HL-60 (cell line): ENCODE measurements at regions not wholly inside any gene's neighbourhood (a gene's known extent, or its start where the extent isn't known, plus 50 kb on each side); places are given as distances from the start of the nearest gene placed in this dataset.

Experiments used
- DNase-seq, 2 experiments: peaks; one replicate each; pipeline ENCODE4 v3.0.0-alpha.2; 2010 to 2020; ENCODE audit warnings: low read depth in 1 of 2, low spot score in 1 of 2
- H3K27ac ChIP-seq: fragments of 250-450 bp; sonication (Bioruptor Pico); replicated peaks from 2 replicates; pipeline ENCODE4 v1.5.1; 2020; ENCODE audit warnings: mild to moderate bottlenecking, moderate library complexity
- H3K27me3 ChIP-seq: fragments of 250-450 bp; sonication (Bioruptor Pico); 2 replicates; pipeline ENCODE4 v1.5.1; 2021; ENCODE audit warnings: mild to moderate bottlenecking, moderate library complexity; ENCODE audit not compliant: insufficient read depth, poor library complexity, severe bottlenecking
- H3K4me3 ChIP-seq: replicated peaks from 2 replicates; pipeline ENCODE4 v1.5.1; 2011; ENCODE audit warnings: mild to moderate bottlenecking, control low read depth, low read length; ENCODE audit not compliant: insufficient read depth
- GABPA ChIP-seq: IDR thresholded peaks from 2 replicates; pipeline ENCODE4 v1.6.1; 2012; ENCODE audit warnings: low read depth
- POLR2AphosphoS5 ChIP-seq: IDR thresholded peaks from 2 replicates; pipeline ENCODE4 v1.6.1; 2012; ENCODE audit warnings: low read depth
- SPI1 ChIP-seq: IDR thresholded peaks from 2 replicates; pipeline ENCODE4 v1.6.1; 2012; ENCODE audit warnings: low read depth, mild to moderate bottlenecking, borderline replicate concordance
- TF ChIP-seq, protein P1 (sequence below): IDR thresholded peaks from 2 replicates; pipeline ENCODE4 v1.6.1; 2012; ENCODE audit warnings: low read depth; ENCODE audit not compliant: insufficient replicate concordance
- TF ChIP-seq, protein P2 (sequence below): IDR thresholded peaks from one replicate; pipeline ENCODE4 v1.5.1; 2011; ENCODE audit warnings: low read length, control low read depth, inconsistent platforms; ENCODE audit not compliant: insufficient read depth

DNA sequence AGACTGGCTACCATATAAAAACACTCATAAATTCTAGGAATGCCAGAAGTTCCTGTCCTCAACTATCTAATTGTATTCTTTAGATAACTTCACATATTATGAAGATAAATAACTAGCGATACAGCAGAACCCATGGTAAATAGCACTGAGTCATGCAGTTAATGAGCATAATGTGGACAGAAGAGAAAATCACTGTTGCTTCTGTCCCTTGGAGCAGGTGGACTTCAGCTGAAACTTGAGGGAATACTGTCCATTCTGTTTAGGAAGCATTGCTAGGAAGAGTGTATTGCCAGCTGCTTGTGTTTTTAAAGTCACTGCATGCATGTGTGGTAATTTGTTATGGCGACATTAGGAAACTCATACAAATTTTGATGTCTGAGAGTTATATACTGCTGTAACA, 854.4 kb downstream of the LTN1 start:
- H3K4me3 ChIP-seq, result no peak overlapping the region
- no peak overlapping the region for H3K27ac ChIP-seq
- no peak for DNase-seq
- TF ChIP-seq GABPA, result no peak
- no peak for TF ChIP-seq POLR2AphosphoS5
- no peak for TF ChIP-seq SPI1
- TF ChIP-seq, protein P1, sequence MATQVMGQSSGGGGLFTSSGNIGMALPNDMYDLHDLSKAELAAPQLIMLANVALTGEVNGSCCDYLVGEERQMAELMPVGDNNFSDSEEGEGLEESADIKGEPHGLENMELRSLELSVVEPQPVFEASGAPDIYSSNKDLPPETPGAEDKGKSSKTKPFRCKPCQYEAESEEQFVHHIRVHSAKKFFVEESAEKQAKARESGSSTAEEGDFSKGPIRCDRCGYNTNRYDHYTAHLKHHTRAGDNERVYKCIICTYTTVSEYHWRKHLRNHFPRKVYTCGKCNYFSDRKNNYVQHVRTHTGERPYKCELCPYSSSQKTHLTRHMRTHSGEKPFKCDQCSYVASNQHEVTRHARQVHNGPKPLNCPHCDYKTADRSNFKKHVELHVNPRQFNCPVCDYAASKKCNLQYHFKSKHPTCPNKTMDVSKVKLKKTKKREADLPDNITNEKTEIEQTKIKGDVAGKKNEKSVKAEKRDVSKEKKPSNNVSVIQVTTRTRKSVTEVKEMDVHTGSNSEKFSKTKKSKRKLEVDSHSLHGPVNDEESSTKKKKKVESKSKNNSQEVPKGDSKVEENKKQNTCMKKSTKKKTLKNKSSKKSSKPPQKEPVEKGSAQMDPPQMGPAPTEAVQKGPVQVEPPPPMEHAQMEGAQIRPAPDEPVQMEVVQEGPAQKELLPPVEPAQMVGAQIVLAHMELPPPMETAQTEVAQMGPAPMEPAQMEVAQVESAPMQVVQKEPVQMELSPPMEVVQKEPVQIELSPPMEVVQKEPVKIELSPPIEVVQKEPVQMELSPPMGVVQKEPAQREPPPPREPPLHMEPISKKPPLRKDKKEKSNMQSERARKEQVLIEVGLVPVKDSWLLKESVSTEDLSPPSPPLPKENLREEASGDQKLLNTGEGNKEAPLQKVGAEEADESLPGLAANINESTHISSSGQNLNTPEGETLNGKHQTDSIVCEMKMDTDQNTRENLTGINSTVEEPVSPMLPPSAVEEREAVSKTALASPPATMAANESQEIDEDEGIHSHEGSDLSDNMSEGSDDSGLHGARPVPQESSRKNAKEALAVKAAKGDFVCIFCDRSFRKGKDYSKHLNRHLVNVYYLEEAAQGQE, result no peak
- TF ChIP-seq, protein P2, sequence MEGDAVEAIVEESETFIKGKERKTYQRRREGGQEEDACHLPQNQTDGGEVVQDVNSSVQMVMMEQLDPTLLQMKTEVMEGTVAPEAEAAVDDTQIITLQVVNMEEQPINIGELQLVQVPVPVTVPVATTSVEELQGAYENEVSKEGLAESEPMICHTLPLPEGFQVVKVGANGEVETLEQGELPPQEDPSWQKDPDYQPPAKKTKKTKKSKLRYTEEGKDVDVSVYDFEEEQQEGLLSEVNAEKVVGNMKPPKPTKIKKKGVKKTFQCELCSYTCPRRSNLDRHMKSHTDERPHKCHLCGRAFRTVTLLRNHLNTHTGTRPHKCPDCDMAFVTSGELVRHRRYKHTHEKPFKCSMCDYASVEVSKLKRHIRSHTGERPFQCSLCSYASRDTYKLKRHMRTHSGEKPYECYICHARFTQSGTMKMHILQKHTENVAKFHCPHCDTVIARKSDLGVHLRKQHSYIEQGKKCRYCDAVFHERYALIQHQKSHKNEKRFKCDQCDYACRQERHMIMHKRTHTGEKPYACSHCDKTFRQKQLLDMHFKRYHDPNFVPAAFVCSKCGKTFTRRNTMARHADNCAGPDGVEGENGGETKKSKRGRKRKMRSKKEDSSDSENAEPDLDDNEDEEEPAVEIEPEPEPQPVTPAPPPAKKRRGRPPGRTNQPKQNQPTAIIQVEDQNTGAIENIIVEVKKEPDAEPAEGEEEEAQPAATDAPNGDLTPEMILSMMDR, result no peak
- H3K27me3 ChIP-seq, result no peaks in the 10 kb centered on the region

DNA sequence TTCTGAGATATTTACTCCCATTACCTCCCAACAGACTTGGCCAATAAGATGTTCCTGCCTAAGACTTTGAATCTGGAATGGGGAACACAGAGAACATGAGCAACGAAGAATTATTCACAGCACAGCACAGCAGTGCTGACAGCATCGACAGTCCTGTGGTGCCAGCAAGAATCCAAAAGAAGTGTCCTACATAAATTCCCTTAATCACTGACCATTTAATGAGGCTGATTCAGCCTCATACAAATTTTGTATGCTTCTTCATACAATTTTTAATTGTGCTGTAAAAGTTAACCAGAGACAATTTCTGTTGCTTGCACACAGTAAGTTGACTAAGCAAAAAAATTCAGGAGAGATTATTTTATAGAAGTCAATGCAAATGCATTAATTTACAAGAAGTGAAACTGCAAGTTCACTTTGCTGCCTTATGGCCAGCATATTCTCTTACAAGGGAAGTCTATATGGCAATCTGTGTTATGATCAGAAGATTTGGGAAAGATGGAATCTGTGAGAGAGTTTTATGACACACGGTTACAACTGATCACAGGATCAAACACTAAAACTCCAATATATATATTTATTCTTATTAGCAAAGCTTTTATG, 855.9 kb downstream of the LTN1 start:
- DNase-seq, result no peak
- H3K27ac ChIP-seq, result no peak overlapping the region
- no peak overlapping the region for H3K4me3 ChIP-seq
- no peak for TF ChIP-seq SPI1
- TF ChIP-seq POLR2AphosphoS5, result no peak
- no peak for TF ChIP-seq GABPA
- TF ChIP-seq, protein P1, result no peak
- TF ChIP-seq, protein P2, result no peak
- no peaks in the 10 kb centered on the region for H3K27me3 ChIP-seq

DNA sequence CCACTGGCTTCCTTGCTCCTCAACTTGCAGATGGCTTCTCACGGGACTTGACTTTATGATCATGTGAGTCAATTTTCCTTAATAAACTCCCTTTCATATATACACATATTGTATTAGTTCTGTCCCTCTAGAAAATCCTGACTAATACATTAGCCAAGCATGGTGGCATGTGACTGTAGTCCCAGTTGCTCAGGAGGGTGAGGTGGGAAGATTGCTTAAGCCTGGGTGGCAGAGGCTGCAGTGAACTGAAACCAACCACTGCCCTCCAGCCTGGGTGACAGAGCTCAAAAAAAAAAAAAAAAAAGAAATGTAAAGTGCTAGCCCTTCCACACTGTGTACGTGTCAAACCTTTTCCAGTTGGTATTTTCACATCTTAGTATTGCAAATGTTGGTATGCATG, 857.0 kb downstream of the LTN1 start:
- TF ChIP-seq, protein P1, result no peak
- TF ChIP-seq POLR2AphosphoS5 (no peak), GABPA (no peak), SPI1 (no peak)
- TF ChIP-seq, protein P2, result no peak
- Histone ChIP-seq H3K27ac (no peak overlapping the region), H3K27me3 (no peaks in the 10 kb centered on the region), H3K4me3 (no peak overlapping the region)
- DNase-seq, result peak in 1 of 2 experiments; percentile 7
